ENCODE measurements at regions not wholly inside any gene's neighbourhood (a gene's known extent, or its start where the extent isn't known, plus 50 kb on each side); places are given as distances from the start of the nearest gene placed in this dataset.

GRCh38 chr15:91524534-91524933, 329.0 kb upstream of the SLCO3A1 start (continued):
- TF ChIP-seq SP140L (CRISPR knock-in tag; IDR thresholded peaks at IDR 0.05; ENCODE audit: borderline replicate concordance) (no peak), CERS6 (CRISPR knock-in tag; IDR thresholded peaks at IDR 0.05) (no peak), PHB2 (IDR thresholded peaks at IDR 0.05; ENCODE audit: partially characterized antibody) (no peak)

GRCh38 chr15:91525751-91526150, 327.8 kb upstream of the SLCO3A1 start:
- H2AFZ ChIP-seq (ENCODE audit: low read length), result no peak overlapping the region
- no TSS peak for BruUV-seq (replicated peaks)
- no peaks in the 10 kb centered on the region for H3K9me3 ChIP-seq (ENCODE audit: low read length)
- TF ChIP-seq ZUFSP (CRISPR knock-in tag; IDR thresholded peaks at IDR 0.05; ENCODE audit: borderline replicate concordance) (no peak), ZNF790 (CRISPR knock-in tag; IDR thresholded peaks at IDR 0.05; ENCODE audit: borderline replicate concordance) (no peak), ZNF782 (CRISPR knock-in tag; IDR thresholded peaks at IDR 0.05; ENCODE audit: borderline replicate concordance) (no peak), ARNT2 (CRISPR knock-in tag; IDR thresholded peaks at IDR 0.05; ENCODE audit: low read depth) (no peak), MXD3 (CRISPR knock-in tag; IDR thresholded peaks at IDR 0.05) (no peak)
- WGBS (ENCODE audit: low lambda C conversion rate), result 24% methylated on average over 3 of the region's 3 CpGs
- H3K27ac ChIP-seq (ENCODE audit: extremely low read length, insufficient read depth, low read length), result no peak overlapping the region
- FAIRE-seq (no peak), ATAC-seq (no peak), DNase-seq (ENCODE audit: low spot score) (no peak)
- ChIA-PET POLR2A (no interaction called here), CTCF (ENCODE audit: low intra/inter-chr PET ratio, low total read pairs) (no interaction called here)
- in situ Hi-C loops (cut with HindIII; ENCODE audit: extremely low pct_ligation_motif_present, low pct_unique_long_range_greater_than_20kb), result no loop called here
- H3K4me3 ChIP-seq (replicated peaks in 1 of 3; ENCODE audit: insufficient read depth in 1 of 3, low read depth in 2 of 3, low read length in 3 of 3), result no peak overlapping the region
- H3K9ac ChIP-seq (ENCODE audit: insufficient read depth, low read depth, low read length), result no peak overlapping the region
- no peaks in the 10 kb centered on the region for H3K79me2 ChIP-seq (ENCODE audit: insufficient read depth, low read length)
- H3K4me2 ChIP-seq (ENCODE audit: low read depth, low read length), result no peak overlapping the region
- no peaks in the 10 kb centered on the region for H3K4me1 ChIP-seq (ENCODE audit: insufficient read depth, low read length)
- intact Hi-C loops (cut with micrococcal nuclease; ENCODE audit: unreplicated experiment), result no loop called here
- no peaks in the 10 kb centered on the region for H4K20me1 ChIP-seq (ENCODE audit: insufficient read depth, low read length)
- H3K27me3 ChIP-seq (ENCODE audit: control insufficient read depth in 1 of 2, insufficient read depth in 2 of 2, low read length in 2 of 2), result no peaks in the 10 kb centered on the region; a peak in 1 of 5 replicates
- no peaks in the 10 kb centered on the region for H3K36me3 ChIP-seq (replicated peaks in 1 of 2; ENCODE audit: control insufficient read depth in 1 of 2, insufficient read depth in 2 of 2, low read length in 2 of 2)

Measured in HepG2 (cell line).